HUES6 (cell line): ENCODE measurements at regions not wholly inside any gene's neighbourhood (a gene's known extent, or its start where the extent isn't known, plus 50 kb on each side); places are given as distances from the start of the nearest gene placed in this dataset.
"Not testable (repeated sequence)": the region's sequence is repeated elsewhere in the genome, so short reads cannot be mapped to it uniquely, and the experiment has no call there.

Source experiments
- H3K27ac ChIP-seq: 2 replicates; pipeline ENCODE4 v1.7.0; 2013; ENCODE audit warnings: low read depth, mild to moderate bottlenecking, low read length, inconsistent platforms
- H3K27me3 ChIP-seq: 2 replicates; pipeline ENCODE4 v1.6.1; 2013; ENCODE audit warnings: low read length; ENCODE audit not compliant: control insufficient read depth, insufficient read depth
- H3K36me3 ChIP-seq: 2 replicates; pipeline ENCODE4 v1.6.1; 2013; ENCODE audit warnings: low read length; ENCODE audit not compliant: control insufficient read depth, insufficient read depth
- H3K4me1 ChIP-seq: 2 replicates; pipeline ENCODE4 v1.6.1; 2013; ENCODE audit warnings: low read length; ENCODE audit not compliant: control insufficient read depth, insufficient read depth
- H3K4me3 ChIP-seq: 2 replicates; pipeline ENCODE4 v1.5.1; 2013; ENCODE audit warnings: low read depth, low read length
- H3K9ac ChIP-seq: one replicate; pipeline ENCODE4 v1.6.1; 2013; ENCODE audit warnings: mild to moderate bottlenecking, low read length
- H3K9me3 ChIP-seq: 2 replicates; pipeline ENCODE4 v1.6.1; 2013; ENCODE audit warnings: low read depth, low read length; ENCODE audit not compliant: control insufficient read depth, insufficient read depth

DNA sequence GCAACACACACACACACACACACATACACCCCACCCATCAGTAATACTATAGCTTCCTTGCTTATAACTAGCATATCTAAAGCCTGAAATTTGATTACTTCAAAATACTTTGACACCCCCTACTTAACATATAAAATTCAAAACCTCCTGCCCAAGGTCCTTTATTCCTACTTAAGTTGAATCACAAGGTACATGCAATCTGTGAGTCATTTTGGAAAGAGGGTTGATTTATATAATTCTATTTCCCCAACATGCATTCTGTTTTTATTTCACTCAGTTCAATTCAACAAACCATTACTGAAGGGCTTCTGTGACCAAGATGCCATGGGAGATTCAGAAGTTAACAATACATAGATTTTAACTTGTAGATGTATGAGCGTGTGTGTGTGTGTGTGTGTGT, 420.7 kb downstream of the METTL4 start:
- H3K9ac ChIP-seq: no peak overlapping the region
- no peaks in the 10 kb centered on the region for H3K9me3 ChIP-seq

DNA sequence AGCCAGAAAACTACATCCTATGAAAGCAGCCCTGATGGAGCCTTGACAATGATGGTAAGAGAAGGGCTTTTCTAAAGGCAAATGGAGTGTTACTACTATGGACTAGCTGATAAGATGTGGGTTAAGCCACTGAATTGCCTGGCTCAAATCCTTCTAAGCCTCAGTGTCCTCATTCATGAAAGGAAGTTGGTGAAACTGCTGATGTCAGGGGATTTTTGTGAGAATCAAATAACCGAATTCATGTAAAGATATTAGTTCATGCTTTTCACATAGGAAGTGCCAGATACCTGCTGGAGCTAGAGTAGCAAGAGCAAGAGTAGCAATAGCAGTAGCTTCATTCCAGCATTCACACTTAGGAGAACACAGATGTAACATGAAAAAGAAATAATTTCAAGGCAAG, 417.0 kb downstream of the METTL4 start:
- no peak overlapping the region for H3K27ac ChIP-seq
- H3K9me3 ChIP-seq: peaks cover 5% of the 10 kb centered on the region
- no peaks in the 10 kb centered on the region for H3K27me3 ChIP-seq
- H3K9ac ChIP-seq: no peak overlapping the region
- no peak overlapping the region for H3K4me3 ChIP-seq
- H3K4me1 ChIP-seq: no peaks in the 10 kb centered on the region
- no peaks in the 10 kb centered on the region for H3K36me3 ChIP-seq

More for the DNA sequence above, 420.7 kb downstream of the METTL4 start:
- Histone ChIP-seq H3K27me3 (no peaks in the 10 kb centered on the region), H3K36me3 (no peaks in the 10 kb centered on the region), H3K27ac (no peak overlapping the region), H3K4me3 (no peak overlapping the region), H3K4me1 (no peaks in the 10 kb centered on the region)

DNA sequence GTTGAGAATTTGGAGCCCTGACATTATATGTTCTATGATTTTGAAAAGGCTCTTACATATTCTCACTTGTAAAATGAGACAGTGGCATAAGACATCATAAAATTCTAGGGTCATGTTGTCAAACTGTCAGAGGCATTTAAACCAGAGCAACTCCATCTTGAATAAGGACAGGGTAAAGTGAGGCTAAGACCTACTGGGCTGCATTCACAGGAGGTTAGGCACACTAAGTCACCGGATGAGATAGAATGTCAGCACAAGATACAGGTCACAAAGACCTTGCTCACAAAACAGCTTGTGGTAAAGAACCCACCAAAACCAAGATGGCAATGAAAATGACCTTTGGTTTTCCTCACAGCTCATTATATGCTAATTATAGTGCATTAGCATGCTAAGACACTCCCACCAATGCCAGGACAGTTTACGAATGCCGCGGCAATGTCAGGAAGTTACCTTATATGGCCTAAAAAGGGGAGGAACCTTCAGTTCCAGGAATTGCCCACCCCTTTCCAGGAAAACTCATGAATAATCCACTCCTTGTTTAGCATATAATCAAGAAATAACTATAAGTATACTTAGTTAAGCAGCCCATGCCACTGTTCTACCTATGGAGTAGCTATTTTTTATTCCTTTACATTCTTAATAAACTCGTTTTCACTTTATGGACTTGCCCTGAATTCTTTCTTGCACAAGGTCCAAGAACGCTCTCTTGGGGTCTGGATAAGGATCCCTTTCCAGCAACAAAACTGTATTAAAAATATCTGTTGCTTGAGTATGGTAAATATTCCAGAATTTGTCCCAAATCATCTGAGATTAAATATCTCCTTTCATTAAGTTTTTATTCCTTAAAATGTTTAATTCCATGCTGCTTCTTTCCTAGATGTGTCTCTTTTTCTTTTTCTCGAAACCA, 406.4 kb downstream of the METTL4 start:
- no peaks in the 10 kb centered on the region for H3K27me3 ChIP-seq
- peaks cover 9% of the 10 kb centered on the region for H3K9me3 ChIP-seq
- H3K4me1 ChIP-seq: no peaks in the 10 kb centered on the region
- H3K9ac ChIP-seq: no peak overlapping the region
- H3K4me3 ChIP-seq: no peak overlapping the region
- H3K27ac ChIP-seq: no peak overlapping the region
- H3K36me3 ChIP-seq: no peaks in the 10 kb centered on the region

DNA sequence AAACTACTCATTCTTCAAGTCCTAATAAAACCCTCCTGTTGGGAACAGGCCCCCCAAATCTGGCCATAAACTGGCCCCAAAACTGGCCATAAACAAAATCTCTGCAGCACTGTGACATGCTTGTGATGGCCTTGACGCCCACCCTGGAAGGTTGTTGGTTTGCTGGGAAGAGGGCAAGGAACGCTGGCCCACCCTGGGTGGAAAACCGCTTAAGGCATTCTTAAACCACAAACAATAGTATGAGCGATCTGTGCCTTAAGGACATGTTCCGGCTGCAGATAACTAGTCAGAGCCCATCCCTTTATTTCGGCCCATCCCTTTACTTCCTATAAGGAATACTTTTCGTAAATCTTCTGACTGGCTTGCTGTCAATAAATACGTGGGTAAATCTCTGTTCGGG, 404.4 kb downstream of the METTL4 start:
- not testable (repeated sequence) for H3K36me3 ChIP-seq, H3K4me3 ChIP-seq, H3K27me3 ChIP-seq, H3K9me3 ChIP-seq, H3K9ac ChIP-seq, H3K27ac ChIP-seq, H3K4me1 ChIP-seq

DNA sequence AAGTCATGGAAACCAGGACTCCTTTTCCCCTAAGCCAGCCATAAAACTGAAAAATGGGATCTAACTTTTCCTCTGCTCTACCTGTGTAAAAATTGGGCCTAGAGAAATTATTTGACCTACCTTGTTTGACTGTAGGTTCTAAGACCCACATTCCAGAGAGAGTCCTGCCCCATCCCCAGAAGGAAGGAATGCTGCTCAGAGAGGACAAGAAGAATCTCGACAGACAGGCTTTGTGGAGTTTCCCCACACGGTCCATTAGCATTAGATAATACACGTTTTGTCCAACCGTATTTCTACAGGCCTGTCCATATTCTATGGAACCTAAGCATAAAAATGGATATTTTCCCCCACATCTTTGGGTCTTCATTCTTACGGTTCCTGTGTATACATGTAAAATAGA, 403.3 kb downstream of the METTL4 start:
- H3K27ac ChIP-seq: no peak overlapping the region

DNA sequence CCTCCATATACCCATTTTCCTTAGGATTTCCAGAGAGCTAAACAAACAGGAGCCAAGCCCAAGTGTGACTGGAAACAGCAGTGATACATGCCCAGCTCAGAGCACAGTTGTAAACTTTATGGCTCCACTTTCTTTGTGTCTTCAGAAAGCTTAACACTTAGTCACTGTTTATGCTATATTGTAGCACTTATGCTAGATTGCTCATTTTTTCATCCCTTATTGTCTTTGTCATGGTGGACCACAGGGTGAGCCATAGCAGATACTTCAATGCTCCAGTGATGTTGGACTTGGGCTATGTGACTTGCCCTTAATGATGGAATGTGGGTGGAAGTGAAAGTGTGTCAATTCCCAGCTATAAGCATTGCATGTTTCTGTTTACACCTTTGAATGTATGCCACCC, 401.6 kb downstream of the METTL4 start:
- H3K27ac ChIP-seq: no peak overlapping the region
- no peaks in the 10 kb centered on the region for H3K36me3 ChIP-seq
- H3K9ac ChIP-seq: no peak overlapping the region
- peaks cover 5% of the 10 kb centered on the region; the same call in 1 of the 2 replicates for H3K4me1 ChIP-seq
- peaks cover 9% of the 10 kb centered on the region for H3K9me3 ChIP-seq
- no peaks in the 10 kb centered on the region for H3K27me3 ChIP-seq
- H3K4me3 ChIP-seq: no peak overlapping the region

More for the DNA sequence above, 403.3 kb downstream of the METTL4 start:
- Histone ChIP-seq H3K9ac (no peak overlapping the region), H3K36me3 (no peaks in the 10 kb centered on the region), H3K4me3 (no peak overlapping the region), H3K4me1 (no peaks in the 10 kb centered on the region), H3K9me3 (peaks cover 9% of the 10 kb centered on the region), H3K27me3 (no peaks in the 10 kb centered on the region)

DNA sequence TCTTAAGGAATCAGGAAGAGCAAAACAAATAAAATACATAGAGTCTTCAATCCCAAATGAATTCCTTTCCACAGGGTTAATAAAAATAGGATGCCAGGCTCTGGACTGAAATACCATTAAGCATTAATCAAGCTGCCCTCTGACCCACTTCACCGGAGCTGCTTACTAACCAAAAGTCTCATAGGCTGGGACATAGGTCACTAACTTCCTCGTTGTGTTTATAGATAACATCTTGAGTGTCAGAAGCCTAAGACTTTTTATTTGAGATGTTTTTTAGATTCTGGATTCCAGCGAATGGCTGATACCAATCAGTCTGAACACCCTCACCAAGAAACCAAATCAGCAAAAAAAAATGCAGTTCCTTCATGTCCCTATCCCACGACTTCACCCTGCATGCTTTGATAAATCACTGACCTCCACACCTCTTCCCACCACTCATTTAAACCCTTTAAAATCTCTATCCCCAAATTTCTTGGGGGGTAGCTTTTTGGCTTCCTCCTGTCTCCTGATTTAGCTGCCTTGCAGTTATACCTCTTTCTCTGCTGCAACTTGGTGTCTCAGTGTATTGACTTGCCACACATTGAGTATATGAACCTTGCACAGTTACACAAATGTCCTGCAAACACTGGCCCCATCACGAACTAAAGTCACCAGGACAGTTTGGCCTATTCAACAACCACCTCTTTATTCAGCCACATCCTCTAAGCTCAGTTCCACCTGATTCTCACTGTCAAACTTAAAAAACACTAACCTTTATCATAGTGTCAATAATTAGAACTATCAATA, 399.3 kb downstream of the METTL4 start:
- no peaks in the 10 kb centered on the region for H3K36me3 ChIP-seq
- H3K4me1 ChIP-seq: peaks cover 5% of the 10 kb centered on the region; the same call in 1 of the 2 replicates

DNA sequence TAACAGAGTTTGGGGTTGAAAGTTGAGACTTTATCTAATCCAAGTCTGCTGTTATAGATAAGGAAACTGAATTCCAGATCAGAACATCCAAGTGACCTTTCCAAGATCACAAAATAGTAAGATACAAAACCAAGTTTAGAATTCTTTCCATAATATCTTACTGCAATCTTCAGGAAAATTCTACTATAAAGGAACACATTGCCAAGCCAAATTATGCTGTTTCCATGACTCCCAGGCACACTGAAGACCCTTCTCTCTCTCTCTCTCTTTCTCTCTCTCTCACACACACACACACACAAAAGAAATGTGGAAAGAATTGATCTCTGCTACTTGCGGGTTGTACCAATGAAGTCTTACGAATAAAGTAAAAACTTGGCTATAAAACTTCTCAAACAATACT, 398.4 kb downstream of the METTL4 start:
- no peaks in the 10 kb centered on the region for H3K36me3 ChIP-seq

More for the DNA sequence above, 399.3 kb downstream of the METTL4 start:
- H3K27ac ChIP-seq: no peak overlapping the region
- H3K4me3 ChIP-seq: no peak overlapping the region
- no peaks in the 10 kb centered on the region for H3K27me3 ChIP-seq
- no peak overlapping the region for H3K9ac ChIP-seq
- peaks cover 3% of the 10 kb centered on the region for H3K9me3 ChIP-seq

DNA sequence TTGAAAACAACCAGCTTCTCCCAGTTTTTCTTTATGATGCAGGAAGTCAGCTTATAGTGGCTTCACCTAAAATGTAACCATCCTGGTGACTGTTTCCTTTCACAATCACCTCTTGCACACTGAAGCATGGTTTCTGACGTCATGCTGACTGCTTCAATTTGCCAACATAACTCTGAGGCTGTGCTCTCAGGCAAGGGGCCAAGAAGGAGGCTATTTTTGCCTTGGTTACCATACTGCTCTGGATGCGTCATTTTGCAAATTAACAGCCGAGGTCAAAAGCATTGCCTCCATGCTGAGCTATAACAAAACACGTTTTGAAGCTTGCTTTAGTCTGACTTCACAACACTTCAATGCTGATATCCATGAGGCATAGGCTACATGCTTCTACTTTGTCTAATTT, 397.8 kb downstream of the METTL4 start:
- H3K27me3 ChIP-seq: no peaks in the 10 kb centered on the region
- H3K9me3 ChIP-seq: no peaks in the 10 kb centered on the region
- no peak overlapping the region for H3K4me3 ChIP-seq
- no peaks in the 10 kb centered on the region for H3K36me3 ChIP-seq
- peaks cover 5% of the 10 kb centered on the region; the same call in 1 of the 2 replicates for H3K4me1 ChIP-seq
- H3K27ac ChIP-seq: no peak overlapping the region
- no peak overlapping the region for H3K9ac ChIP-seq

More for the DNA sequence above, 398.4 kb downstream of the METTL4 start:
- H3K9ac ChIP-seq: no peak overlapping the region
- H3K27ac ChIP-seq: no peak overlapping the region
- no peaks in the 10 kb centered on the region for H3K27me3 ChIP-seq
- H3K4me1 ChIP-seq: peaks cover 5% of the 10 kb centered on the region; the same call in 1 of the 2 replicates
- no peaks in the 10 kb centered on the region for H3K9me3 ChIP-seq
- no peak overlapping the region for H3K4me3 ChIP-seq

DNA sequence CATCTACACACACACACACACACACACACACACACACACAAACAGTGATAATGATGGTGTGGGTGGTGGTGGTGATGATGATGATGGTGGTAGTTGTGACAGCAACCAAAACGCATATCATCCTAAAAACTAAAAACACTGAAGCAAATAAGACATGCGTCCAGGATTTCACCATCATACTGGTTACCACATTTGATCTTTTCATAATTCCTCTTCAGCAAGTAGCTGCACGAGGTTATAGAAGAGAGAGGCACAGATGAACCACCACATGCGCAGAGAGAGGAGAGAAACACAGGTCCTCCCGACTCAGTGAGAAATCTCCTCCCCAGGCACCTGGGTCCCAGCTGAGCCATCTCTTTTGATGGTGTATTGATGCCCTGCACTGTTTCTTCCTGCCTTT, 393.3 kb downstream of the METTL4 start:
- no peaks in the 10 kb centered on the region for H3K9me3 ChIP-seq
- H3K4me3 ChIP-seq: no peak overlapping the region
- H3K27me3 ChIP-seq: no peaks in the 10 kb centered on the region
- H3K9ac ChIP-seq: no peak overlapping the region
- no peak overlapping the region for H3K27ac ChIP-seq
- peaks cover 5% of the 10 kb centered on the region; the same call in 1 of the 2 replicates for H3K4me1 ChIP-seq
- no peaks in the 10 kb centered on the region for H3K36me3 ChIP-seq
